BE2C (cell line): ENCODE measurements at regions not wholly inside any gene's neighbourhood (a gene's known extent, or its start where the extent isn't known, plus 50 kb on each side); places are given as distances from the start of the nearest gene placed in this dataset.

ENCODE experiments used
- DNase-seq: peaks from one replicate; pipeline ENCODE4 v3.0.0-alpha.2; 2020
- H3K27me3 ChIP-seq: fragments of 250-450 bp; sonication (Bioruptor Pico); 2 replicates; pipeline ENCODE4 v1.5.1; 2020; ENCODE audit warnings: mild to moderate bottlenecking
- H3K36me3 ChIP-seq: fragments of 250-450 bp; sonication (Bioruptor Pico); 2 replicates; pipeline ENCODE4 v1.5.1; 2020; ENCODE audit warnings: mild to moderate bottlenecking
- H3K4me1 ChIP-seq: fragments of 250-450 bp; sonication (Bioruptor Pico); 2 replicates; pipeline ENCODE4 v1.5.1; 2020
- H3K4me3 ChIP-seq: 2 replicates; pipeline ENCODE4 v1.5.1; 2011; ENCODE audit warnings: low read depth, low read length
- H3K9me3 ChIP-seq: fragments of 250-450 bp; sonication (Bioruptor Pico); 2 replicates; pipeline ENCODE4 v1.5.1; 2020
- TF ChIP-seq, protein P1 (sequence below): IDR thresholded peaks from 2 replicates; pipeline ENCODE4 v1.5.1; 2012; ENCODE audit warnings: mild to moderate bottlenecking, low read depth, low read length

DNA sequence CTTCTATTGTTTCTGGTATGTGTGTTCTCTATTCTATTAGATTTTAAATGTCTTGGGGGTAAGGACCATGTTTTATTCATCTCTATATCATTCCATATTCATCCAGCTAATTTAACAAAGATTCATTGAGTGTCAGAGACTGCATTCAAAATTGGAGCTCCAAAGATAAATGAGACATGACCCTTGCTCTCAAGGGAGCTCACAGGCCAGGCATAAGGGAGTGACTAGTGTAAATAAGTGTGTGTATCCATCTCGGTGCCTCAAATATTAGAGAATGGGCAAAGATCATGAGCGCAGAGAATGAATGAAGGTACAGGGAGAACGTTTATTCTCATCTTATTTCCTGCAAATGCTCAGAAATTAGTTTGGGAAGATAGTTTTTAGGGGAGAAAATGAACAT is 150.1 kb upstream of the CASK start:
- Histone ChIP-seq H3K36me3 (no peaks in the 10 kb centered on the region), H3K4me1 (no peaks in the 10 kb centered on the region), H3K9me3 (no peaks in the 10 kb centered on the region), H3K4me3 (no peak overlapping the region), H3K27me3 (no peaks in the 10 kb centered on the region)
- no peak for DNase-seq
- TF ChIP-seq, protein P1, sequence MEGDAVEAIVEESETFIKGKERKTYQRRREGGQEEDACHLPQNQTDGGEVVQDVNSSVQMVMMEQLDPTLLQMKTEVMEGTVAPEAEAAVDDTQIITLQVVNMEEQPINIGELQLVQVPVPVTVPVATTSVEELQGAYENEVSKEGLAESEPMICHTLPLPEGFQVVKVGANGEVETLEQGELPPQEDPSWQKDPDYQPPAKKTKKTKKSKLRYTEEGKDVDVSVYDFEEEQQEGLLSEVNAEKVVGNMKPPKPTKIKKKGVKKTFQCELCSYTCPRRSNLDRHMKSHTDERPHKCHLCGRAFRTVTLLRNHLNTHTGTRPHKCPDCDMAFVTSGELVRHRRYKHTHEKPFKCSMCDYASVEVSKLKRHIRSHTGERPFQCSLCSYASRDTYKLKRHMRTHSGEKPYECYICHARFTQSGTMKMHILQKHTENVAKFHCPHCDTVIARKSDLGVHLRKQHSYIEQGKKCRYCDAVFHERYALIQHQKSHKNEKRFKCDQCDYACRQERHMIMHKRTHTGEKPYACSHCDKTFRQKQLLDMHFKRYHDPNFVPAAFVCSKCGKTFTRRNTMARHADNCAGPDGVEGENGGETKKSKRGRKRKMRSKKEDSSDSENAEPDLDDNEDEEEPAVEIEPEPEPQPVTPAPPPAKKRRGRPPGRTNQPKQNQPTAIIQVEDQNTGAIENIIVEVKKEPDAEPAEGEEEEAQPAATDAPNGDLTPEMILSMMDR: no peak

DNA sequence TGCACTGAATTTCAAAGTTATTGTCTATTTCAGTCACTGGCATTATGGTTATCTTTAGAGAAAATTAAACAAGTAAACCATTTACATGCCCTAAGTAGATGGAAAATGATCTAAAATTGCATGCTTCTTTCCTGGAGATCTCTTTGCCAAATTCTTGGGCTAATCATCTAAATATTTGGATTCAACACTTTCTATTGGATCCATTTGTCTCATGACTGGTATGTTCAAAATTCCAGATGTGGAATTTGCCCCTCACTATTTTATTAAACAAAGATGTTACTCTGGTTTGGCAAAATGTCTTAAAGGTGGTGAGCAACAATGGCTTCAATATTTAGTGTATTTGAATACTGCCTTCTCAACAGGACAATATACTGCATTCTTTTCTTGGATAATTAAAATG is 147.5 kb upstream of the CASK start:
- no peaks in the 10 kb centered on the region for H3K9me3 ChIP-seq
- TF ChIP-seq, protein P1: no peak
- no peaks in the 10 kb centered on the region for H3K27me3 ChIP-seq
- DNase-seq: no peak
- H3K36me3 ChIP-seq: no peaks in the 10 kb centered on the region
- no peaks in the 10 kb centered on the region for H3K4me1 ChIP-seq
- H3K4me3 ChIP-seq: no peak overlapping the region

DNA sequence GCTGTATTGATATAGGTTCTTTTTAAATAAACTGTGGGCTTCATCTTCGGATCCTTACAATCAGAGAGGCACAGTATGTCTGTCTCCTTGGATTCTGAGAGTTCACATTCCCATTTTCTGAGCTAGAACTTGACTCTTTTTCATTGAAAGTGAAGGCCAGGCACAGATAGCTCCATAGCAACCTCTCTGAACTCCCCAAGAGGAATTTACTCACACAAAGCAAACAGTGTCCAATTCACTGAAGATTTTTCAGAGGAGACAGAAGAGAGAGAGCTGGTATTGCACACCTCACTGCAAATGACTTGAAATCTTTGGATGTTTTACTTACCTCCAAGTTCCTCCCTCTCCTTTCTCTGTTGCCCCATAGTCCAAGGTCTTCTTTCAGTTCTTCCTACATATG is 130.9 kb upstream of the CASK start:
- no peaks in the 10 kb centered on the region for H3K27me3 ChIP-seq
- H3K9me3 ChIP-seq: no peaks in the 10 kb centered on the region
- DNase-seq: no peak
- H3K4me1 ChIP-seq: no peaks in the 10 kb centered on the region
- H3K4me3 ChIP-seq: no peak overlapping the region
- H3K36me3 ChIP-seq: no peaks in the 10 kb centered on the region
- TF ChIP-seq, protein P1: no peak

DNA sequence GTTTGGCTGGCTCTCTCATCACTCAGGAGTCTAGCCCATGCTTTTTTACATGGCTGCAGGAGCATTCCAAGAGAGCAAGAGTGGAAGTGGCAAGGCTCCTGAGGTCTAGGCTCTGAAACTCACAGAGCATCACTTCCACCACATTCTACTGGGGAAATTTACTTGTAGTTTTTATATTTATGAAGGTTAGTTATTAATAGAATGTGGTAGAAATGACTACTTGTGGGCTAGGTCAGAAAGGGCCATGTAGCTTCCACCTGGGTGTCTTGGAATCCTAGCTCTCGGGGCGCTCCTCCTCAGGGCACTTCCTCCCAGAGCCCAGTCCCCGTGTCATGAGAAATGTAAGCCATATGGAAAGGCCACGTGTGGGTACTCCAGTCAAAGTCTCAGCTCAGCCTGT is 127.0 kb upstream of the CASK start:
- Histone ChIP-seq H3K27me3 (no peaks in the 10 kb centered on the region), H3K4me3 (no peak overlapping the region), H3K9me3 (no peaks in the 10 kb centered on the region), H3K36me3 (no peaks in the 10 kb centered on the region), H3K4me1 (no peaks in the 10 kb centered on the region)
- no peak for DNase-seq
- TF ChIP-seq, protein P1: no peak

DNA sequence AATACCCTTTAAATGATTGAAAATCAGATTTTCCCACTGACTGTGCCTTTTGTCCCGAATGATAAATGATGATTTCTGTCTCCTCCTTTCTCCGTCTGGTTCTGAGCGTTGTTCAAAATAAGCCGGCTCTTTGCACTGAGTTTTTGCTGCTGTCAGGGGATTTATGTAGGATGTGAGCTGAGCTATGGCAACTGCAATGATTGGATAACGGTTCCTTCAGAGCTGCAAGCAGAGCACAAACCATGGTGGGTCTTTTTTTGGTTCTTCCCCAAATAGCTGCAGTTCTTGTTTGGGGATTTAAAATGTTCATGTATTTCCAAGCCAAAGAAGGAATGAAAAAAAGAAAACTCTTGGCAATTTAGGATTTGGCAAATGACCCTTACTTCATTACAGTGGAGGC is 124.5 kb upstream of the CASK start:
- Histone ChIP-seq H3K27me3 (no peaks in the 10 kb centered on the region), H3K36me3 (no peaks in the 10 kb centered on the region), H3K4me3 (no peak overlapping the region), H3K4me1 (no peaks in the 10 kb centered on the region), H3K9me3 (no peaks in the 10 kb centered on the region)
- no peak for DNase-seq
- TF ChIP-seq, protein P1: no peak

DNA sequence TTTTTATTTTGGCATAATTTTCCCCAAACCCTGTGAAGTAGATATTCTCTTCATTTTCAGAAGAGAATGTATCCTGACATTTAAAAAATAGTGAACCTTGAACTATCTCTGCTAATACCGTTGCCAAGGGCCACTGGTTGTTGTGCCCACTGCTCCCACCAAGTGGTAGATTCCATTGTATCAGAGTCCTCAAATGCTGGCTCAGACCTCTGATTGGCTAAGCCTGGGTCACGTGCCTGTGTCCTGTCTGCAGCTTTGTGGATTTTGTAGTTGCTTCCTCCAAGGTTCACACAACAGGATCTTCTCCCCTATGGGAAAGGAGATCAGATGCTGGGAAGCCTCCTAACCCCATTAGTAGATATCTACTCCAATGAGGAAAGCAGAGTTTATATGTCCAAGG is 104.8 kb upstream of the CASK start:
- Histone ChIP-seq H3K36me3 (no peaks in the 10 kb centered on the region), H3K27me3 (no peaks in the 10 kb centered on the region), H3K9me3 (no peaks in the 10 kb centered on the region), H3K4me3 (no peak overlapping the region), H3K4me1 (no peaks in the 10 kb centered on the region)
- peak; percentile 24 for DNase-seq
- TF ChIP-seq, protein P1: no peak
